ENCODE measurements at regions not wholly inside any gene's neighbourhood (a gene's known extent, or its start where the extent isn't known, plus 50 kb on each side); places are given as distances from the start of the nearest gene placed in this dataset.

GRCh38 chr2:150669492-150669891 is 182.0 kb upstream of the RND3 start:
- Histone ChIP-seq H3K4me3 (replicated peaks in 1 of 2; ENCODE audit: low read depth in 1 of 2, low read length in 2 of 2) (no peak overlapping the region), H4K20me1 (ENCODE audit: insufficient read depth) (no peaks in the 10 kb centered on the region), H3K9me2 (ENCODE audit: insufficient read depth) (no peaks in the 10 kb centered on the region), H3K36me3 (ENCODE audit: control insufficient read depth in 1 of 2, insufficient read depth in 2 of 2, low read length in 2 of 2) (no peaks in the 10 kb centered on the region), H3K4me2 (ENCODE audit: low read length) (no peak overlapping the region), H2AFZ (ENCODE audit: low read depth, low read length, poor library complexity, severe bottlenecking) (no peak overlapping the region), H3K9me3 (ENCODE audit: control insufficient read depth in 1 of 2, insufficient read depth in 1 of 2, low read depth in 1 of 2, low read length in 2 of 2) (no peaks in the 10 kb centered on the region), H3K27ac (ENCODE audit: low read depth, low read length) (no peak overlapping the region), H3K27me3 (ENCODE audit: insufficient read depth, low read length) (no peaks in the 10 kb centered on the region), H3K79me2 (ENCODE audit: insufficient read depth, low read length) (no peaks in the 10 kb centered on the region), H3K9ac (ENCODE audit: low read length) (no peak overlapping the region), H3K4me1 (ENCODE audit: control insufficient read depth in 1 of 2, insufficient read depth in 2 of 2, low read length in 2 of 2) (no peaks in the 10 kb centered on the region)
- BruUV-seq (replicated peaks) = no TSS peak
- DNase-seq (ENCODE audit: low read depth, low spot score) = no peak
- no peak for TF ChIP-seq CEBPB (IDR thresholded peaks at IDR 0.05; ENCODE audit: low read depth)
- no peak for TF ChIP-seq ATF3 (IDR thresholded peaks at IDR 0.05)
- no peak for TF ChIP-seq ELF1 (IDR thresholded peaks at IDR 0.05; ENCODE audit: borderline replicate concordance, low read depth)
- TF ChIP-seq POLR2A (IDR thresholded peaks at IDR 0.05; ENCODE audit: borderline replicate concordance, extremely low read depth, insufficient read depth, insufficient read length) = no peak
- TF ChIP-seq ZBTB33 (IDR thresholded peaks at IDR 0.05; ENCODE audit: extremely low read depth, insufficient replicate concordance, low read length) = no peak
- TF ChIP-seq EZH2 (IDR thresholded peaks at IDR 0.05) = no peak
- TF ChIP-seq FOSL1 (IDR thresholded peaks at IDR 0.05; ENCODE audit: low read depth) = no peak
- TF ChIP-seq RAD21 (IDR thresholded peaks at IDR 0.05; ENCODE audit: low read depth) = no peak
- TF ChIP-seq ZNF274 (IDR thresholded peaks at IDR 0.05; ENCODE audit: low read depth, low read length) = no peak
- no peak for TF ChIP-seq POLR2AphosphoS5 (IDR thresholded peaks at IDR 0.05; ENCODE audit: low read depth, low read length)
- TF ChIP-seq EZH2phosphoT487 (IDR thresholded peaks at IDR 0.05; ENCODE audit: borderline replicate concordance) = no peak
- no peak for TF ChIP-seq TCF7L2 (IDR thresholded peaks at IDR 0.05; ENCODE audit: borderline replicate concordance, extremely low read depth, insufficient read depth, insufficient read length)
- no peak for TF ChIP-seq REST (IDR thresholded peaks at IDR 0.05; ENCODE audit: low read depth)
- TF ChIP-seq ZFX (IDR thresholded peaks at IDR 0.05) = no peak
- no peak for TF ChIP-seq SP1 (IDR thresholded peaks at IDR 0.05; ENCODE audit: low read depth)
- no peak for TF ChIP-seq SIN3A (IDR thresholded peaks at IDR 0.05; ENCODE audit: low read depth)
- no peak for TF ChIP-seq CTCF (IDR thresholded peaks at IDR 0.05 in 2 of 3, conservative IDR thresholded peaks at IDR 0.05 in 1 of 3; ENCODE audit: borderline replicate concordance in 1 of 3, insufficient read depth in 1 of 3, low read depth in 2 of 3, low read length in 2 of 3)
- TF ChIP-seq SRF (IDR thresholded peaks at IDR 0.05; ENCODE audit: low read depth) = no peak
- no peak for TF ChIP-seq EGR1 (IDR thresholded peaks at IDR 0.05; ENCODE audit: low read depth)
- no peak for ATAC-seq
- POLR2A ChIA-PET = no interaction called here
- intact Hi-C loops (cut with micrococcal nuclease) = no loop called here
- CTCF ChIA-PET = no interaction called here
- RAD21 ChIA-PET (ENCODE audit: low non-redundant PET in 1 of 2, low total read pairs in 2 of 2, uncharacterized antibody in 2 of 2, unreplicated experiment in 2 of 2) = no interaction called here
